ENCODE measurements at regions not wholly inside any gene's neighbourhood (a gene's known extent, or its start where the extent isn't known, plus 50 kb on each side); places are given as distances from the start of the nearest gene placed in this dataset.

- TF ChIP-seq BHLHE40 (IDR thresholded peaks at IDR 0.05; ENCODE audit: low read depth, low read length): no peak
- TF ChIP-seq POLR2A (IDR thresholded peaks at IDR 0.05; ENCODE audit: low read depth, low read length): no peak
Measured at GRCh38 chr17:71296005-71296404, 824.8 kb upstream of the SOX9 start.

Measured in IMR-90 (cell line).